CD4-positive, alpha-beta T cell treated with Interleukin-17A for 1 hour (primary cell): ENCODE measurements at regions not wholly inside any gene's neighbourhood (a gene's known extent, or its start where the extent isn't known, plus 50 kb on each side); places are given as distances from the start of the nearest gene placed in this dataset.

ENCODE experiments used
- DNase-seq: peaks from one replicate; pipeline ENCODE4 v3.0.0-alpha.2; 2020

DNA sequence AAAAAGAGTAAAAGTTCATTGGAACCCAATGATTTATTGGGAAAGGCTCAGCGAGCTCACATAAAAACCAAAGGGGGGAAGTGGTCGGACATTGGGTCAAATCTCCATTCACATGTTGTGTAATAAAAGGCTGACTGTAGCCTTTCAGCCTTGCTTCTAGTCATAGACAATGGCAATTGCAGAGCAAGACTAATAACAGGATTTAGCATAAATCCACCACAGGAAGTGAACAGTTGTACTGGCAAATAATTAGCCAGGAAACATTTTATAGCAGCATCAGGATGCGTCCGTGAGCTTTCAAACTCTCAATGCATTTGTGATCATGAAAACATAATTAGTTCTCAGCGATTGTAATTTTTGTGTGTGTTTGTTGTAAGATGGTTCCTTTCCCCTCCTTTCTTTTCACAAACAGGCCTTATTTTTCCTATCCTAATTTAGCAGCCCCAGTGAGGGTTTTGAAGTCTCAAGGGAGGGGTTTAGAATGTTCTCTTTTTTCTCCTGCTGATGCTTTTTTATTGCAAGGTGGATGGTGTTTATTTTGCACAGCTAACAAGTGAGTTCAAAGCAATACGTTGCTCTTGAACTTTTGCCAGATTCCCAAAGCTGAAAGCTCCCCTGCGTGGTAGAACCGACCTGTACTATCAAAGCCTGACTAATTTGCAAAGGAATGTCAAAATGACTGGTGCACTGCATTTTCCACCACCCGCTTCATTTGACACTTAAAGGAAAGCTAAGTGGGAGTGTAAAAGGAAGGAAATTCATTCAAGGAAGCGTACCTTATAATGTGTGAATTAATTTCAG lies 105.6 kb downstream of the SPRY2 start:
- DNase-seq, result no peak

DNA sequence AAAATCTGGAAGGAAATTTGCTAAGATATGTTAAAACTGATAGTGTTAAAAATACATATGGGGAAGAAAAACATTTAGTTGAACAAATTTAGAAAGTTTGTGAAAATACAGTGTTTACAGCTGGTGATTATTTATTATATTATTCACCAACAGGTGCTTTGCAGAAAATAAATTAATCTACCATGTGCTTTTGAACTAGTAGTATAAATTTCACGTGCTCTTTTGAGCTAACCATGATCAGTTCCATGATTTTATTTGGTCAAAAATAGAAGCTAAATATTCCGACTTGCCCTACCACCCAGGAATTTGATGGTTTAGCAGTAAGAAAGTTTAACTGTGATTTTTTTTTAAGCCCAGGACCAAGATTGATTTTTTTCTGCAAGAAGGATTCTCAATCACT lies 113.3 kb downstream of the SPRY2 start:
- no peak for DNase-seq

DNA sequence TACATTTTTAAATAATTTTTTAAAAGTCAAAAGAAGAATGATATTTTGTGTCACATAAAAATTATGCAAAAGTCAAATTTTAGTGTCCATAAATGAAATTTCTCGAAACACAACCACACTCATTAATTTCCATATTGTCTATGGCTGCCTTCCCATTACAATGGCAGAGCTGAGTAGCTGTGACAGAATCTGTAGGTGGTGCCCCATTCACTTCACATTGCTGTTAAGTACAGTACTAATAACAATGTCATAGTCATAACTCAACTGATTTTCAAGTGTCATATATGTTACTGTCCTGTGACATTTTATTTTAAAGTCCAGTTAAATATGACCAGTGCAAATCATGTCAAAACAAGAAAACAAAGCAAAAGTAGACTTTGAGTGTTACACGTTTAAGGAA lies 114.3 kb downstream of the SPRY2 start:
- DNase-seq, result no peak

DNA sequence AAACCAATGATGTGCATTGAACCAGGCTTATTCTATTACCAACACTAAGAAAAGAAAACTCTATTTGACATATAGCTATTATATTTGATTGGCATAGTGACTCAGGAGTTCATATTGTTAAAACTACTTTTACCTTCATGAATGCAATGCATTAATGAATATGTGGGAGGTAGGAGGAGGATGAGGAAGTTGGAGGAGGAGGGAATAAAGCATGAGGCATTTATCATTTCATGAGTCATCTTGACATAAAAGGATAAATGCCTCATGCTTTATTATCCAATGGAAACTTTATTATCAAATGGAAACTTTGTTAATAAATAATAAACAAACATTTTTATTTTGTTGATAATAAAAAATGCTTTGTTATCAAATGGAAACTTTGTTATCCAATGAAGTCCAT lies 116.5 kb downstream of the SPRY2 start:
- DNase-seq, result no peak

DNA sequence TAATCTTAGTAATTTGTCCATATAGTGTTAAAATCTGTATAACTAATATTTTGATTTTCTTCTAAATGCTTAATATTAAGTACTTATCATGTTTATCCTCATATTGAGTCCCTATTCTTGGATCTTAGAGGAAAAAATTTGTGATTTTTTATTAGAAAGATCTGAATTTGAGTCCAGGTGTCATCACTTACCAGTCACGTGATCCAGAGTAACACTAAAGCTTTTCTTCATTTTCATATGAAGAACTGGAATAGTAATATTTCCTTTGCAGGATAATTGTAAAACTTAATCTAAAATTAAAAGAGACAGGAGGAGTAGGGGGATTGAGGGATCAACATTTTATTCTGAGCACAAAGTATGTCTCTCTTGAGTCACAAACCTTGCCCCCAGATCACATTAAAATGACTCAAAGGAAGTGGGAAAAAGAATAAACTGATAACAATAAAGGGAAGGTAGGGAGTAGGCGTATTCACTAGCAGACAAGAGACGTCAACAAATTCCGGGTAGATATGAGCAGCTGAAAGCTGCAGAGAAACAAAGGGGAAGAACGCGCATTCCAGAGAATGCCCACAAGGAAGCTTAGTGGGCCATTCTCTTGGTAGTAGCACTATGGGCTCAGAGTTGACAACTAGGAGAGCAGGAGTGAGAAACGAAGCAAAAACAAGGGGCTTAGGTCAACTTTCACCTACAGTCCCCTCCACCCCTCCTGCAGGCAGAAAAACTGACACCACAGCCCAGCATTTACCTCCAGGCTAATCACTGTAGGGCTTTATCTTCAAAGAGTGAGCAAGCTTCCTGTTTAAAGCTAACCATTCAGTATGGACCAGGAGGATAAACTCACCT lies 123.1 kb downstream of the SPRY2 start:
- no peak for DNase-seq

DNA sequence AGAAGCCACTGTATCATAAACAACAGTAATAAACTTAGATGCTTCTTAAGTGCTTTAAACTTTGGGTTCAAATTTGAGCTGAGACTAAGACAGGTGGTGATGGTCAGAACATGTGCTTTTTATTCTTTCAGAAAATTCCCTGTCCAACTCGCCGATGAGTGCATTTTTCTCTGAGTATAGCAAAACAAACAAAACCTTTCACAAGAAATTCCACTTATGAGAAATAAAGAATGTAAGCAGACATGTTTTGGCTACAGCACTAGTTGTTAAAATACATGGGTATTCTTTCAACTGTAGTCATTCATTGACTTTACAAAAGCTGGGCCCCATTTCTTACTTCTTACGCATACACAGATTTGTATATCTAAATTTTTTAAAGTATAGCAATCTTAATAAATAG lies 125.6 kb downstream of the SPRY2 start:
- no peak for DNase-seq

DNA sequence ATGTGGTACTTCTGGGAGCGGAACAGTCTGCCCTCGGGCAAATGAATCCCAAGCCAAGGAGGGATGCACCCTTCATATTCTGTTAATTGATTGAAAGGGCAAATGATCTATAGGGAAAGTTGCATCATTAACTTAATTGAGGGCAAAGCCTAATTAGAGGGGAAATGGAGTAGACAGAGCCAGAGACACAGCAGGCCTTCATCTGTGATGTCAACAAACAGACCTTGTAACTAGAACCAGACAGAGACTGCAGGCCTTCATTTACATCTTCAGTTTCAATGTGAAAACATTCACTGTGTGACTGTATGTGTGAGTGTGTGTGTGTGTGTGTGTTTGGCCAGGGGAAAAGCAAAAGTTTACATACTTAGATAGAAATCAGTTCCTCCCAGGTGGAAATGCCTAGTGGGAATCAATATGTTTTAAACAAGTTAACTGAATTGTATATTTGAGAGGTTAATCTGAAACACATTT lies 126.4 kb downstream of the SPRY2 start:
- no peak for DNase-seq

DNA sequence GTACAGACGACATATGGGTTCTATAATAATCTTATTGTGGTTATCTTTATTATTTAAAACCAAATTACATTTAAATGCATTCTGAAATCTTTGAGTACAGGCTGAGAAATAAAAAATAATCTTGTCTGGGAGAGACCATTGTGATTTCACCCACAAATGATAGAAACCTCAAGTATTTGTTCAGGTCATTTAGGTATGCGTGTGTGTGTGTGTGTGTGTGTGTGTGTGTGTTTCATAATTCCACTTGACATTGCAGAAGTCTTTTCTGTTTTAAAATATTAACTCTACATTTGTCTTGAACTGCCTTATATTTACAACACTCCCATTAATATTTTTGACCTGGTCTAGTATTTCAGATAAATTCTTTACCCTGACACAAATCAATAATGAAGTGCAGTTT lies 126.9 kb downstream of the SPRY2 start:
- DNase-seq, result no peak

DNA sequence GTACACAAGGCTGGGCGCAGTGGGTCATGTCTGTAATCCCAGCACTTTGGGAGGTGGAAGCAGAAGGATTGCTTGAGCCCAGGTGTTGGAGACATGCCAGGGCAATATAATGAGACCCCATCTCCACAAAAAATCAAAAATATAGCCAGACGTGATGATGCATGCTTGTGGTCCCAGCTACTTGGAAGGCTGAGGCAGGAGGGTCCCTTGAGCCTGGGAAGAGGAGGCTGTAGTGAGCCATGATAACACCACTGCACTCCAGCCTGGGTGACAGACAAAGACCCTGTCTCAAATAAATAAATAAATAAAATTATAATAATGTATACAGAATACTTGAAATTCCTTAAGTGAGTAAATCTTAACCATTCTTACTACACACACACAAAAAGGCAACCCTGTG lies 127.7 kb downstream of the SPRY2 start:
- DNase-seq, result no peak

DNA sequence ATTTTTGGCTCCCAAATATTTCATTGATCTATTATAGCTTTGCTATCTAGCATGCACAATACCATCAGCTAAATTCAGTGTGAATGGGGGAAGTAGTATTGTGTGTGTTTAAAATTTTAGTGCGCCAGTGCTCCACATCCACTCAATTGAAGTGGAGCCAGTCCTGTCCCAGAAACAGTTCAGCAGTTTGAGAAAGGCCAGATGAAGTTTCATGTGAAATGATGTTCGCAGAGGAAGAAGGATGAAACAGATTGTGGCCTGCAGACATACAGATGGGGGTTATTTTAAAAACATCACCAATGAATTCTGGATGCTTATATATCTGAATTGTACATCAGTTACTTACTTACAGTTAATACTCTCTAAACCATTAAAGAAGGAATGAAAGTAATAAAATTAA lies 129.4 kb downstream of the SPRY2 start:
- no peak for DNase-seq

DNA sequence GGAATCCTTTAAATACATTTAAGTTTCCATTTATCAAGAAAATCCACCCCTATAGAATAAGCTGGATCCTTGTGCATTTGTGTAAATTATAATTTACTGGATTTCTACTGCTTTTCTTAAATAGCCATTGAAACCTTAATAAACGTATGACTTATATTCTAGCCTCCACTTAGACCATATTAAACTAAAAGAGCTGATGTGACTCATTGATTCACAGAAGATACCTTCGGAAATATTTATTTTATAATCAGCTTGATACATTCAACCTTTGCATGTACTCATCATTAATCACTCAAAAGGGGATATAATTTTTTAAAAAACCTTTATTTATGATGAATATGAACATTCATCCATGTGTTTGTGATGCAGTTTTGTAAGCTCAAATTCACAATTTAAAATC lies 136.3 kb downstream of the SPRY2 start:
- DNase-seq, result no peak

DNA sequence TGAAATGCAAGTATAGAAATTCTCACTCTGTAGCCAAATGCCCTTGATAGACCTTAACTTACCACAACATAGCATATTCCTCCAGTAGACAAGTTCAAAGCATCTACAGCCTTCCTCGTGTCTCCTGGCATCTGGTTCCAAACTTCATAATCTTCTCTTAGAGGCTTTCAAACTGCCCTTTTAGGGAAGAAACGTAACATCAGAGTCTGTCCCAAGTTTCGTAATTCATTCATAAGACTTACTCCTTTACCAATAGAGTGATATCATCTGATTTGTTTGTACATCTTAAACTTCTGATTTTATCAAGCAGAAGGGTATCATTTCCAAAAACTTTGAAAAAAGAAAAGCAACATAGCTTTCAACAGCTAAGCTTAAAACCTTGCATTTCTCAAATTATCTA lies 137.4 kb downstream of the SPRY2 start:
- no peak for DNase-seq

DNA sequence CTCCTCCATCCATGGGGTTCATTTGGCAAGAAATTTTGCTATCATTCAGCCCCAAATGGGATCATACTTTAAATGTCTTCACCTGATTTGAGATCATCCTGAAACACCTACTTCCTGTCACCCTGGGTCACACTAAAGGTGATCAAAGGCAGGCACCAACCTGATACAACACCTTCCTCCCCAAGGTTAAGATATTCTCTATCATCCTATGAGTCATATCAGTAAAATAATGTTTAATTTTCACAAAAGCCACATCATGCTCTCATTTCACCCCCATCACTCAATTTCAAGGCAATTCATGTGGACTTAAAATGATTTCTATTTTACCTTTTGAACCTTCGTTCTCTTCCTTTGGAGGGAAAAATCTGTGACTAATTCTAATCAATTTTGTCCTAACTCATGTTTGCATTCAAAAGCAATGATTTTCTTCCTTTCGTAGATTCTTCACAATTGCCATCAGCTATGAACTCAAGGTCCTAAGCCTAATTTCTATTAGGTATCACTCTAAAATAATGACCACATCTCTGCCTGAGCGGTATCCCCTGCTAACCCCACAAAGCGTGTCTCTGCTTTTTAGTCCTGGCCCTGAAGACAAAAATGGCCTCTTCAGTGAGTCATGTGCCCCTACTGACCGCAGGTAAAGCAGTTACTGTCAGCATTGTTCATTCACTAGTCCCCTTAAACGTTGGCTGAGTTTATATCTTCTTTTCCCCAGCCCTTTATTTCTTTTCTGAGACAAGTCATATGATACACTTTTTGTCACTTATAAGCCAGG lies 139.0 kb downstream of the SPRY2 start:
- DNase-seq, result no peak

DNA sequence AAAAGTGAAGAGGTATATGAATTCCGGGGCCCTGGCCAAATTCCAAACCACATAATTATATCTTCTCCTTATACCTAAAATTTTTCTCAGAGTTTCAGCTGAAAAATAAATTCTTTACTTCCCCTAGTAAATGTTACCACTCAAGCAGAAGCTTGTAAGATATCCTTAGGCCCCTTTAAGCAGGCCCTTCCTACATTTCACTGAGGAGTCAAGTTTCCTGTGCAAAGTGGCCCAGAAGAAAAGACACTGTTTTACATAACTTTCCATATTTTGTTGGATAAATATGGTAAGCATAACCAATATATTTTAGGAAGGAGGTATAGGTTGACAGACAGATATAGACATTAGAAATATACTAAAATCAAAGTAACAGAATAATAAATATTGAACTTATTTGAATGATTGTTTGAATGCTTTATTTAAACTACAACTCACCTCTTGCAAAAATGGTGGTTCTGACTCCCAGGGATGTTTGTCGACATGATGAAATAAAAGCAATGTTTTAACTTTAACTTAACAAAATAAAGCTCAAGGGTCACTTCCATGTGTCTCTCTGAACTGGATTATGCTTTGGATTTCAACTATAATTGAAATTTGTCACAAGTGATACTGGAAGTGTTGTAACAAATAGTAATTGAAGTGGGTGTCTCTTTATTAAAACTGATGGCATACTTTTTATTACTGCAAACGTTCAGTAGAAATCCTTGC lies 141.2 kb downstream of the SPRY2 start:
- no peak for DNase-seq

DNA sequence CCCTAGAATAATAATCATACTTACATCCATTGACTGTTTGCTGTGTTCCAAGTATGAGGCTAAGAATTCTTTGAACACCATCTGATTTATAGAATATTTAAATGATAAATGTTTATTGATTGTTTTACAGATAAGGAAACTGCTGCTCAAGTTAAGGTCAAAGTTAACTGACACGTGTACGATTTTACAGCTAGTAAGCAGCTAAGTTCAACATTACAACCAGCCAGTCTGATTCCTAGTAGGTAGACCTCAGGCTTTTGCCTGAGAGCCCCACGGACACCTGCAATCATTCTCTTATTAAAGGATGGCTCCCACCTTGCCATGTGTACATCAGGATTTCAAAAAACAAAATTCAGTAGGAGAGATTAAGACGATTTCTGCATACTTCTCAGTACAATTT lies 141.9 kb downstream of the SPRY2 start:
- DNase-seq, result no peak

DNA sequence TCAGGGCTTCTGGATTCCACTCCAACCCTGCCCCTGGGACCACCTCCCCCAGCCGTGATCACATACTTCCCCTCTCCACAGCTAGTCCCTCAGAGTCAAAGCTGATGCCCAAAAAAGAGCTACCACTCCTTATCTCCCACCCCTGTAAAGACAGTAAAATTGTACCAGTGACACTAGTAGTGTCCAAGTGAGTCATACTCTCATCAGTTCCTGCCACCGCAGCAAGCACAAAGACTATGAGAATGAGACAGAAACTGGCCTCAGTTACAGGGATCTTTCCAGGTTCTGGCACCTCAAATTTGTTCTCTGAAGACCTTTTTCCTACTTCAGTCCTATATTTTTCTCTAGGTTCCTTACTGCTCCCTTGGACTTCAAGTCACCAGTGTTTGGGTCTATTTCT lies 144.2 kb downstream of the SPRY2 start:
- DNase-seq, result no peak

DNA sequence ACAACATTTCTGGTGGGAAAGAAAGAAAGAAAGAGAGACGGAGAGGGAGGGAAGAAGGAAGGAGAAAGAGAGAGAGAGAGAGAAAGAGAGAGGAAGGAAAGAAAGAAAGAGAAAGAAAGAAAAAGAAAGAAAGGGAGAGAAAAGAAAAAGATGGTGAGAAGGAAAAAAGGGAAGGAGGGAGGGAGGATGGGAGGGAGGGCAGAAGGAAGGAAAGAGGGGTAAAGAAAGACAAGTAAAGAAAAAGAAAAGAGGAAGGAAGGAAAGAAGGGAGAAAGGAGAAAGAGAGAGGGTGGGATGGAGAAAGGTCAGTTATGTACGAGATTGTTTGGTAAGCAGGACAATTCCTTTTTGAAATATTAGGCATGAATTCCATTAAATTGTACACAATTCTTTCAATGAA lies 145.3 kb downstream of the SPRY2 start:
- no peak for DNase-seq

DNA sequence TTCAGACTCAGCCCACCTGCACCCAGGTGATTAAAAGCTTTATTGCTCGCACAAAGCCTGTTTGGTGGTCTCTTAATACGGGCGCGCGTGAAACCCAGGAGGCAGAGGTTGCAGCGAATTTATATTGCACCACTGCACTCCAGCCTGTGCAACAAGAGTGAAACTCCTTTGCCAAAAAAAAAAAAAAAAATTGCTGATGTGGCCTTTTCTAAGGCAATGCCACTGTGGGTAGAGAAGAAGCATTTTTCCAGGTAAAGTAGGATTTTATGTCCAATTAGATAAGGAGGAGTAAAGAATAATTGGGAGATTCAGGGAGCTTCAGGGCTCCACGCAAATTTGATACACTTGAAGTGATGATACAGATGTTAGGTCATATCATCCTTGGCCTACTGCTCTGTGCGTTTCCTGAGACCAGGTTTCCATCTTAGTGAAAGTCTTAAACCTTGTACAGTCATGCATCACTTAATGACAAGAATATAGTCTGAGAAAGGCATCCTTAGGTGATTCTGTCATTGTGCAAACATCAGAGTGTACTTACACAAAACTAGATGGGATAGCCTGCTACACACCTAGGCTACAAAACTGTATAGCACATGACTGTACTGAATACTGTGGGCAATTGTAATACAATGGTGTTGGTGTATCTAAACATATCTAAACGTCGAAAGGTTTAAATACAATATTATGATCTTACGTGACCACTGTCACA lies 150.9 kb downstream of the SPRY2 start:
- DNase-seq, result no peak

DNA sequence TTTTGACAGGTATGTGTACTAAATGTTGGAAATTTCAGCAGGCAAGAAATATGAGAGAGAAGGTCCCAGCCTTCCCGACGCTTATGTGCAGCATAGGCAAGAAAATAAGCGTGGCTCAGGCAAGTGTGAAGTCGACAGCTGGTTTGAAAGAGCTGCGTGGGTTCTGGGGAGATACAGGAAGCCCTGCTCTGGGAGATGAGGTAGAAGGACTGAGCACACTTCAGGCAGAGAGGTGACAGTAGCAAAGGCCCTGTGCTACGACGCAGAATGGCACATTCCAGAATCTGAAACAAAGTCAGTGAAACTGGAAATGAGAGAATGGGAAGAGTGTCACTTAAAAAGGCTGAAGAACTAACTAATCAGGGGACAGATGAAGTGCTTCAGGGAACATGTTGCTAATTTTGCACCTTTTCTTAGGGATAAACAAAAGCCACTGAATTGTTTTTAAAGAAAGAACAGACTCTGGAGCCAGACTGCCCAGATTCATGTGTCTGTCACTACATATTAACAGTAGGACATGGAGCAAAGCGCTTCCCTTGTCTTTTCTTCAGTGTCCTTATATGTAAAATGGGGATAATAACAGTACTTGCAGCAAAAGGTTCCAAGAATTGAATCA lies 160.1 kb downstream of the SPRY2 start:
- DNase-seq, result no peak

DNA sequence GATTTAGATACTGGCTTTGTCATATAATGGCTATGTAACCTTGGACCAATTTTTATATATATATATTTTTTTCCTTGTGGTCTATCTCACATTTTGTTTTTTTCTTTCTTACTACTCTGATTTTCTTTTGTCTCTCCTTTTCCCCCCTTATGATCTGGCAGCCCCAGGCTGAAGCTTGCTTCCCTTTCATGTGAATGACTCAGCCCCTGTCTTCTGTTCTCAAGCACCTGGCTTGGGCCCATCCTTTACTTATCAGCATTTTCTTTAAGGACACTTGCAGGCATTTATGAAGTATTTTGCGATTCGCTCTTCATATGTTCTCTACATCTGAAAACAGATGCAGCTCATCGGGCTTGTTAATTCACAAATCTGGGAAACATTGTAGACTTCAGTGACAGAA lies 163.6 kb downstream of the SPRY2 start:
- no peak for DNase-seq

DNA sequence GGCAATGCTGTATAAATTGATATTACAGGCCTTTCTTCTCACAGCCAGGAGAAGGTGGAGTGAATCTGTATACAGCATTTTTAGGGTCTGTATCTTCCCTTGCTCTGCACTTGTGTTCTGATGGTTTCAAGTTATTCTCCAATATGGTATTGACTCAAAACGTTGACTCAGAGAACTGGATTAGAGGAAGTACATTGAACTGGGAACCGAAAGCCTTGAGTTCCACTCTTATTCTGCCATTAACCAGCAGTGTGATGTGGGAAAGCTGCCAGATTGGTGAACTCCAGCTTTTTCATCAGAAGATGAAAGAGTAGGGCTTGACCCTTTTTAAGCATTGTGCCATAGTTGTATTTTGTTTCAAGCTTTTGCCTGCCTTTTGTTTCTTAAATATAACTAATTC lies 167.7 kb downstream of the SPRY2 start:
- peak; percentile 11 for DNase-seq

DNA sequence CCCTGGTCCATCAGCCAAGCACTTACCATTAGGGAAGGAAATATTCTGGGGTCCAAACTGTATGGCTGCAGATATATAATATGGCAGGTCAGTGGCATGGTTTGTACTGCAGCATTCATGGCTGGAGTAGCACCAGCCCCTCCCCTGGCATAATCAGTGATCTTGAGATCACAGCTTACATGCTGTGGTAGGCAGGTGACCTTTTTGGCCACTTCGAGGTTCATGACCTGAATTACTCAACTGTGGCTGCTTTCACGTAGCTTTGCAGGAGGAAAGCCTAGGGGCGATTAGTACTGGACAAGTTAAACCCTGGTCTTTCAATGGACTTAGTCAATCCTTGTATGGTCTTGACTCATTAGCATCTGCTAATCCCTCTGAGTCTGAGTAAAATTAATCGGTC lies 169.8 kb downstream of the SPRY2 start:
- no peak for DNase-seq
